H1 (cell line): ENCODE measurements at regions not wholly inside any gene's neighbourhood (a gene's known extent, or its start where the extent isn't known, plus 50 kb on each side); places are given as distances from the start of the nearest gene placed in this dataset.

Source experiments
- ATF2 ChIP-seq: IDR thresholded peaks from 2 replicates; pipeline ENCODE4 v1.6.1; 2012; ENCODE audit warnings: low read length, inconsistent platforms
- GABPA ChIP-seq: IDR thresholded peaks from 2 replicates; pipeline ENCODE4 v1.6.1; 2011; ENCODE audit warnings: mild to moderate bottlenecking, low read length, moderate library complexity, borderline replicate concordance; ENCODE audit not compliant: insufficient read depth
- POLR2A ChIP-seq, 2 experiments: IDR thresholded peaks; 1 replicate in 1 of 2; 2 replicates in 1 of 2; pipeline ENCODE4 v1.6.1; 2011; ENCODE audit warnings: low read depth in 2 of 2, low read length in 2 of 2, mild to moderate bottlenecking in 2 of 2; ENCODE audit errors: control extremely low read depth in 1 of 2
- TBP ChIP-seq: IDR thresholded peaks from 2 replicates; pipeline ENCODE4 v1.6.1; 2011; ENCODE audit warnings: low read depth, low read length, improper control_type of control experiment

GRCh38 chr5:158397278-158397677 lies 538.3 kb upstream of the CLINT1 start (continued):
- TF ChIP-seq TBP, result no peak
- no peak for TF ChIP-seq ATF2
- no peak for TF ChIP-seq POLR2A (IDR thresholded peaks at IDR 0.05; ENCODE audit: control extremely low read depth in 1 of 2, low read depth in 2 of 2, low read length in 2 of 2)
- TF ChIP-seq GABPA, result no peak
